ENCODE measurements at regions not wholly inside any gene's neighbourhood (a gene's known extent, or its start where the extent isn't known, plus 50 kb on each side); places are given as distances from the start of the nearest gene placed in this dataset.

DNA sequence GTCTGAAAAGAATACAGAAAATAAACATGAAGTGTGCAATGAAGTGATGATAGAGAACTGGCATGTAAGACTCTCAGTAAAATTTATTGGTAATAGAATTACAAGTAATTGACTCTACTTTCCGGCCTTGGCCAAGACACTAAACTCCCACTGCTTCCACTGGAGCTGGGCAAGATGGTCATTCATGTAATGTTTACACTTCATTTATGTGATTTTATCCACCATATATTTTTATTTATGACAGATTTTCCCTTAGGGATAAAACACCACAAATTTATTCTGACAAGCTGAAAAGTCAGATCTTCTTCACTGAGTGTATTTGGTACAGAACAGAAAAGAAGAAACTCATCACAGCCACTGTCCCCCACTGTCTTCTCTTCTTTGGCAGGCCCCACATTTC lies 191.9 kb downstream of the SLC39A8 start:
- no peaks in the 10 kb centered on the region for H3K9me3 ChIP-seq
- H3K4me3 ChIP-seq (ENCODE audit: control insufficient read depth in 1 of 2, extremely low read depth in 1 of 2, low read length in 1 of 2) = no peak overlapping the region
- H3K4me3 Mint-ChIP-seq = no peak overlapping the region
- no peaks in the 10 kb centered on the region for H3K36me3 Mint-ChIP-seq
- no CpG with 5 or more reads among the region's 1 CpG for WGBS (ENCODE audit: insufficient coverage)
- DNase-seq (no peak), ATAC-seq (replicated peaks in 1 of 4) (no peak)
- ChIA-PET POLR2A (no interaction called here), CTCF (no interaction called here)
- peaks cover 0 to 3% of the 10 kb centered on the region in 2 experiments for H3K27me3 ChIP-seq (replicated peaks in 1 of 2; ENCODE audit: control insufficient read depth in 2 of 2, extremely low read depth in 1 of 2, insufficient read depth in 2 of 2, low read length in 1 of 2)
- H3K27me3 Mint-ChIP-seq = peaks cover 0 to 3% of the 10 kb centered on the region in 2 donors
- H3K27ac Mint-ChIP-seq = no peak overlapping the region
- no peaks in the 10 kb centered on the region for H3K4me1 ChIP-seq (ENCODE audit: control insufficient read depth in 1 of 2, extremely low read depth in 1 of 2, insufficient read depth in 2 of 2, low read length in 2 of 2)
- no peaks in the 10 kb centered on the region for H3K4me1 Mint-ChIP-seq
- H3K27ac ChIP-seq (ENCODE audit: low read length) = no peak overlapping the region
- H3K9me3 Mint-ChIP-seq = no peaks in the 10 kb centered on the region
- no peaks in the 10 kb centered on the region for H3K36me3 ChIP-seq (ENCODE audit: control insufficient read depth in 2 of 2, extremely low read depth in 1 of 2, insufficient read depth in 1 of 2, low read length in 1 of 2)

DNA sequence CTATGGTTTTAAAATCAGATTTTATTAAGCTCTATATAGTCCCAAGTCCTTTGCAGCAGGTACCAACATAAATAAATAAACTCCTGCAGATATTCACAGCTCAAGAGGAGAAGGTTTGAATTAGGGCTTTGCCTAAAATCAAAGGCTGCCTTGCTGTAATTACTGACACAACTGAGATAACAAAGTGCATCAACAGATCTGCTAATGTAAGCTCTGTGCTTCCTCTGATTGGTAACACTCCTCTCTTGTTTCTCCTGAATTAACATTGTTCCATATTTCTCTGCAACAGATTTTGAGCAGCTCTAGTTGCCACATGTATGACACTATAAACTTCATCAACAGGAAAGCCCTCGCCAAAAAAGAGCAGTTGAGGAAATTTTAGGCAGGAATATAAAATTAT lies 193.6 kb downstream of the SLC39A8 start:
- no peak for DNase-seq
- Mint-ChIP-seq H3K4me3 (no peak overlapping the region), H3K36me3 (no peaks in the 10 kb centered on the region), H3K27ac (no peak overlapping the region), H3K4me1 (no peaks in the 10 kb centered on the region), H3K27me3 (peaks cover 0 to 3% of the 10 kb centered on the region in 2 donors), H3K9me3 (no peaks in the 10 kb centered on the region)
- no CpG with 5 or more reads among the region's 1 CpG for WGBS (ENCODE audit: insufficient coverage)
- no peaks in the 10 kb centered on the region for H3K36me3 ChIP-seq (ENCODE audit: control insufficient read depth in 2 of 2, extremely low read depth in 1 of 2, insufficient read depth in 1 of 2, low read length in 1 of 2)
- H3K4me1 ChIP-seq (ENCODE audit: control insufficient read depth in 1 of 2, extremely low read depth in 1 of 2, insufficient read depth in 2 of 2, low read length in 2 of 2) = no peaks in the 10 kb centered on the region
- H3K27ac ChIP-seq (ENCODE audit: low read length) = no peak overlapping the region
- no peak overlapping the region for H3K4me3 ChIP-seq (ENCODE audit: control insufficient read depth in 1 of 2, extremely low read depth in 1 of 2, low read length in 1 of 2)
- peaks cover 0 to 3% of the 10 kb centered on the region in 2 experiments for H3K27me3 ChIP-seq (replicated peaks in 1 of 2; ENCODE audit: control insufficient read depth in 2 of 2, extremely low read depth in 1 of 2, insufficient read depth in 2 of 2, low read length in 1 of 2)
- no peaks in the 10 kb centered on the region for H3K9me3 ChIP-seq
- POLR2A ChIA-PET = no interaction called here
- no peak for ATAC-seq (replicated peaks in 1 of 4)
- CTCF ChIA-PET = interaction anchor here in 1 of 2 donors (1.0 kb wide), 1 partner anchor 12 kb away, joined by 3 read pairs; no protein-coding TSS in a partner anchor

DNA sequence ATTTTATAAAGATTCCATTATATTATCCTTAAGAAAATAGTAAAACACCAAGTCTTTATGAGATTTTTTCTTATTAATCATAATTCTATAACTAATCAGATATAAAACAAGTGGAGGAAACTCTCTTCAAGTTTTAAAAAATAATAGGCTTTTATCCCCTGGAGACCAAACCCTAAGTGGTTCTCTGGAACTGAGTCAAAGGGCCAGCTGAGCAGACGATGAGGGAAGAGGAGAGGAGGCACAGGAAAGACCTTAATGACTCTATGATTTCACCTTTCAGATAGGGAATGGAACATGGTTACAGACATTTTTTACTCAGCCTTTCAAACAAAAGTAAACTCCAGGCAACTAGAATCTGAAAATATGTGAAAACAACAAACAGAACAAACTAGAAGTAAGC lies 201.8 kb downstream of the SLC39A8 start:
- no CpG with 5 or more reads among the region's 1 CpG for WGBS (ENCODE audit: insufficient coverage)
- Mint-ChIP-seq H3K9me3 (no peaks in the 10 kb centered on the region), H3K27ac (no peak overlapping the region), H3K36me3 (no peaks in the 10 kb centered on the region), H3K4me3 (no peak overlapping the region), H3K27me3 (peaks cover 0 to 15% of the 10 kb centered on the region in 2 donors), H3K4me1 (no peaks in the 10 kb centered on the region)
- Histone ChIP-seq H3K4me1 (ENCODE audit: control insufficient read depth in 1 of 2, extremely low read depth in 1 of 2, insufficient read depth in 2 of 2, low read length in 2 of 2) (no peaks in the 10 kb centered on the region), H3K27ac (ENCODE audit: low read length) (no peak overlapping the region), H3K4me3 (ENCODE audit: control insufficient read depth in 1 of 2, extremely low read depth in 1 of 2, low read length in 1 of 2) (no peak overlapping the region), H3K9me3 (no peaks in the 10 kb centered on the region), H3K27me3 (replicated peaks in 1 of 2; ENCODE audit: control insufficient read depth in 2 of 2, extremely low read depth in 1 of 2, insufficient read depth in 2 of 2, low read length in 1 of 2) (no peaks in the 10 kb centered on the region), H3K36me3 (ENCODE audit: control insufficient read depth in 2 of 2, extremely low read depth in 1 of 2, insufficient read depth in 1 of 2, low read length in 1 of 2) (no peaks in the 10 kb centered on the region)
- DNase-seq = no peak
- no peak for ATAC-seq (replicated peaks in 1 of 4)
- ChIA-PET POLR2A (no interaction called here), CTCF (no interaction called here)

DNA sequence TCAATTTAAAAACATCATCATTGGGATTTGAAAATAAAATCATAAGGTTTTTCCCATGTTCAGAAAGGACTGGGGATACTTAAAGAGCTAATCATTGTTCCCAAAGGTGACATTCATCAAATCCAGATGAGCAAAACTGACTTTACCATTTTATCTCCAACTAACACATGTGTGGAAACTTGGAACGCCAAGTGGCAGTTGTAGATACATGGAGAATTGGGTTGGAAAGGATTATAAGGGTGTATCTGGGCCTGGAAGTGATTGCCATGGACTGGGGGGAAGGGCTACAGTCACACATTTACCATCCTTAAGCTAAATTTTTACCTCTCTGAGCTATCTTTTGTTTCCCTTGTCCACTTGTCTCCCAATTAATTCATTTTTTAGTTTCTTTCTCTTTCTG lies 203.4 kb downstream of the SLC39A8 start:
- ChIA-PET CTCF (no interaction called here), POLR2A (no interaction called here)
- Histone ChIP-seq H3K4me1 (ENCODE audit: control insufficient read depth in 1 of 2, extremely low read depth in 1 of 2, insufficient read depth in 2 of 2, low read length in 2 of 2) (no peaks in the 10 kb centered on the region), H3K36me3 (ENCODE audit: control insufficient read depth in 2 of 2, extremely low read depth in 1 of 2, insufficient read depth in 1 of 2, low read length in 1 of 2) (no peaks in the 10 kb centered on the region), H3K4me3 (ENCODE audit: control insufficient read depth in 1 of 2, extremely low read depth in 1 of 2, low read length in 1 of 2) (no peak overlapping the region), H3K9me3 (no peaks in the 10 kb centered on the region), H3K27ac (ENCODE audit: low read length) (no peak overlapping the region), H3K27me3 (replicated peaks in 1 of 2; ENCODE audit: control insufficient read depth in 2 of 2, extremely low read depth in 1 of 2, insufficient read depth in 2 of 2, low read length in 1 of 2) (no peaks in the 10 kb centered on the region)
- DNase-seq (no peak), ATAC-seq (replicated peaks in 1 of 4) (no peak)
- Mint-ChIP-seq H3K4me3 (no peak overlapping the region), H3K9me3 (no peaks in the 10 kb centered on the region), H3K27ac (no peak overlapping the region), H3K36me3 (no peaks in the 10 kb centered on the region), H3K4me1 (no peaks in the 10 kb centered on the region), H3K27me3 (peaks cover 0 to 15% of the 10 kb centered on the region in 2 donors)
- no CpG with 5 or more reads among the region's 1 CpG for WGBS (ENCODE audit: insufficient coverage)

DNA sequence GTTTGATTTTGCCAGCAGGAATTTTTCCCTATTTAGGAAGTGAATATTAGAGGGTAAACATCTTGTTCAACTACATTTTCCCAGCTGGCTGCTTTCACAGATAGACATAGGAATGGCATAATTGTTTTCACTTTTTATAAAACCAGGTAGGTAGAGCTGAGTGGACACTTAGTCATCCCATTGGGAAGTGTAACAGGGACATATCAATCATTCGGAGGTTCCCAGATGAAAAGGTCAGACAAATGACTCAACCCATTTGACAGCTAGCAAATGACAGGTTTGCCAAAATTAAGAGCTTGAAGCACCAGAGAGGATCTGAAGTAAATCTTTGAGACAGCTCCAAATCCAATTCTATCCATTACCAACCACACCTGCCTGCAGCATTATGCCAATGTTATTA lies 205.3 kb downstream of the SLC39A8 start:
- POLR2A ChIA-PET = no interaction called here
- H3K4me3 Mint-ChIP-seq = no peak overlapping the region

DNA sequence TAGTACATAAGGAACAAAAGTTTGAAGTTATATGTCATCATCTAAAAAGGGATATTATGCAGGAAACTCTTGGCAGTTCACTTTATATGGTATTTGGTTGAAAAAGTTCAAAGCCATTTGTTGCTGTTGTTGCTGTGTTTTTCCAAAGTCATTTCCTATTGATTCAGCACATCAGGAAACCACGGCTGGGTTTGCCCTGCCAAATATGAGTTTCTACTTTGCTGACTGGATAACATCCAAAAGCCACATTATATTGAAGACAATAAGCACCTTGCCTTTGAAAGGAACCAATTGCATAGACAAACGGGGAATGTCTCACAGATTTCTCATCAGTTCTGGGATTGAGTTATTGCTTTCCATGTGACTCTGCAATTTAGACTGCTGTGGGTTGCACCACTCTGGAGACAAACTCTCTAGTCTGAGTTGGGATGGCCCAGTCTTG lies 206.1 kb downstream of the SLC39A8 start:
- ATAC-seq (replicated peaks in 1 of 4) (no peak), DNase-seq (no peak)
- no peaks in the 10 kb centered on the region for H3K4me1 Mint-ChIP-seq
- H3K36me3 Mint-ChIP-seq = no peaks in the 10 kb centered on the region
- no peak overlapping the region for H3K4me3 Mint-ChIP-seq
- H3K27me3 ChIP-seq (replicated peaks in 1 of 2; ENCODE audit: control insufficient read depth in 2 of 2, extremely low read depth in 1 of 2, insufficient read depth in 2 of 2, low read length in 1 of 2) = no peaks in the 10 kb centered on the region
- H3K27me3 Mint-ChIP-seq = peaks cover 0 to 15% of the 10 kb centered on the region in 2 donors
- no peaks in the 10 kb centered on the region for H3K4me1 ChIP-seq (ENCODE audit: control insufficient read depth in 1 of 2, extremely low read depth in 1 of 2, insufficient read depth in 2 of 2, low read length in 2 of 2)
- no peaks in the 10 kb centered on the region for H3K36me3 ChIP-seq (ENCODE audit: control insufficient read depth in 2 of 2, extremely low read depth in 1 of 2, insufficient read depth in 1 of 2, low read length in 1 of 2)
- H3K27ac Mint-ChIP-seq = no peak overlapping the region
- H3K9me3 ChIP-seq = no peaks in the 10 kb centered on the region
- ChIA-PET POLR2A (no interaction called here), CTCF (no interaction called here)
- no peak overlapping the region for H3K27ac ChIP-seq (ENCODE audit: low read length)
- H3K9me3 Mint-ChIP-seq = no peaks in the 10 kb centered on the region
- H3K4me3 ChIP-seq (ENCODE audit: control insufficient read depth in 1 of 2, extremely low read depth in 1 of 2, low read length in 1 of 2) = no peak overlapping the region
- WGBS (ENCODE audit: insufficient coverage) = 0% methylated on average over 1 of the region's 2 CpGs

More for the DNA sequence above, 205.3 kb downstream of the SLC39A8 start:
- H3K4me3 ChIP-seq (ENCODE audit: control insufficient read depth in 1 of 2, extremely low read depth in 1 of 2, low read length in 1 of 2) = no peak overlapping the region
- Mint-ChIP-seq H3K27ac (no peak overlapping the region), H3K27me3 (peaks cover 0 to 15% of the 10 kb centered on the region in 2 donors), H3K36me3 (no peaks in the 10 kb centered on the region), H3K4me1 (no peaks in the 10 kb centered on the region), H3K9me3 (no peaks in the 10 kb centered on the region)
- no peaks in the 10 kb centered on the region for H3K4me1 ChIP-seq (ENCODE audit: control insufficient read depth in 1 of 2, extremely low read depth in 1 of 2, insufficient read depth in 2 of 2, low read length in 2 of 2)
- DNase-seq (no peak), ATAC-seq (replicated peaks in 1 of 4) (no peak)
- CTCF ChIA-PET = interaction anchor here in 1 of 2 donors (0.8 kb wide), 1 partner anchor 12 kb away, joined by 3 read pairs; no protein-coding TSS in a partner anchor
- H3K27me3 ChIP-seq (replicated peaks in 1 of 2; ENCODE audit: control insufficient read depth in 2 of 2, extremely low read depth in 1 of 2, insufficient read depth in 2 of 2, low read length in 1 of 2) = no peaks in the 10 kb centered on the region
- H3K27ac ChIP-seq (ENCODE audit: low read length) = no peak overlapping the region
- WGBS (ENCODE audit: insufficient coverage) = no CpG with 5 or more reads among the region's 1 CpG
- H3K9me3 ChIP-seq = no peaks in the 10 kb centered on the region
- H3K36me3 ChIP-seq (ENCODE audit: control insufficient read depth in 2 of 2, extremely low read depth in 1 of 2, insufficient read depth in 1 of 2, low read length in 1 of 2) = no peaks in the 10 kb centered on the region

DNA sequence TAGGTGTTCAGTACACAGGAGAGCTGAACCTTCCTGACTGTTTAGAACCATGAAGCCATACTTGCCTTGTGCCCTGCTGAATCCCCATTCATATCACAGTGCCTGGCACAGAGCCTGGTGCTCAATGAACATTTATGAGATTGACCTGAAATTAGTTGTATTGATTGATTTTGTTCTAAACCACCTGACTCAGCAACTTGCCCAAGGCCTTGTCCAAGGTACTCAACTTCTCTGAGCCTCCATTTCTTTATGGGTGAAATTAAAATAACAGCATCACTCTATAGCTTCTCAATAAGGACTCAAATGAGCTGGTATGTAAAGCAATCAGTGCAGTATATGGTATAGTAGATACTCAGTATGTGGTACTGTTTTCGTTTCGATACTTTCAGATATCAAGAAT lies 208.1 kb downstream of the SLC39A8 start:
- ChIA-PET POLR2A (no interaction called here), CTCF (no interaction called here)
- no peaks in the 10 kb centered on the region for H3K36me3 Mint-ChIP-seq
- H3K9me3 Mint-ChIP-seq = no peaks in the 10 kb centered on the region
- no peak for DNase-seq
- no peaks in the 10 kb centered on the region for H3K4me1 Mint-ChIP-seq
- H3K27ac Mint-ChIP-seq = no peak overlapping the region
- no peak overlapping the region for H3K27ac ChIP-seq (ENCODE audit: low read length)
- H3K4me1 ChIP-seq (ENCODE audit: control insufficient read depth in 1 of 2, extremely low read depth in 1 of 2, insufficient read depth in 2 of 2, low read length in 2 of 2) = no peaks in the 10 kb centered on the region
- H3K4me3 Mint-ChIP-seq = no peak overlapping the region
- no peak for ATAC-seq (replicated peaks in 1 of 4)
- no peak overlapping the region for H3K4me3 ChIP-seq (ENCODE audit: control insufficient read depth in 1 of 2, extremely low read depth in 1 of 2, low read length in 1 of 2)
- WGBS (ENCODE audit: insufficient coverage) = no CpG with 5 or more reads among the region's 2 CpGs
- H3K27me3 ChIP-seq (replicated peaks in 1 of 2; ENCODE audit: control insufficient read depth in 2 of 2, extremely low read depth in 1 of 2, insufficient read depth in 2 of 2, low read length in 1 of 2) = no peaks in the 10 kb centered on the region
- H3K9me3 ChIP-seq = no peaks in the 10 kb centered on the region
- H3K36me3 ChIP-seq (ENCODE audit: control insufficient read depth in 2 of 2, extremely low read depth in 1 of 2, insufficient read depth in 1 of 2, low read length in 1 of 2) = no peaks in the 10 kb centered on the region
- H3K27me3 Mint-ChIP-seq = peaks cover 0 to 14% of the 10 kb centered on the region in 2 donors

All from T-cell (primary cell).